ENCODE measurements at regions not wholly inside any gene's neighbourhood (a gene's known extent, or its start where the extent isn't known, plus 50 kb on each side); places are given as distances from the start of the nearest gene placed in this dataset.

DNA sequence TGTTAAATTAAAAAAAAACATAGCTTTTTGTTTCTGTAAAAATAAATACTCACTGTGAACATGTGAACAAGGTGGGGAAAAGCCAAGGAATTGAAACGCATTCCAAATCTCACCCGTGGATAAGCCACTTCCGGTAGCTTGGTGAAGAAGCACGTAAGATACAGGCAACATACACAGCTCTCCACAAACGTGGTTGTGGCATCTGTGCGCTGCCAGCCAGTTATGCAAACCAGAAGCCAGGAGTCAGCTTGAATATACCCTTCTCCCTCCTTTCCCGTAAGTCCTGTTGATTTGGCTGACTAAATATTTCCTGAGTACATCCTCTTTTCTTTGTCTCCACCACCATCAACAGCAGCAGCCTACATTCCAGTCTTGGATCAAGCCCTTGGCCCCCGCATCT, 486.2 kb downstream of the VRK1 start:
- DNase-seq = no peak

DNA sequence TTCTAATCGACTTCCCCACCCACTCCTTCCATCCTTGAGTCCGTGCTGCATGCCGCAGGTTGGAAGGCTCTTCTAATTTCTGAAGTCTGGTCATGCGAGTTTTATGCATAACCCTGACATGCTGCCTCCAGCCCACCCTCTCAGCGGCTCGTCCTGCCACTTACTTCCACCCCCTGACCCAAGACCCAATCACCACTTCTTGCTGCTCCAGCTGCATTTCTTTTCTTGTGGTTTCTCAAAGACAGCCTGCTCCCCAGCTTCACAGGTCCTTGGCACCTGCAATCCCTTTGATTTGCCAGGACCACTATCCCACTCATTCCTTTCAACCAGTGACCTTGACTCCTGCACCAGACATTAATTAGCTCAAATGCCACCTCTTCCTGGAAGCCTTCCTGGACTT, 486.7 kb downstream of the VRK1 start:
- no peak for DNase-seq
- WGBS = 80% methylated on average over 6 of the region's 6 CpGs
- ATAC-seq = no peak
- Histone ChIP-seq H3K27ac (ENCODE audit: low read length) (no peak overlapping the region), H3K27me3 (ENCODE audit: control insufficient read depth, insufficient read depth) (peaks cover 2% of the 10 kb centered on the region), H3K4me3 (ENCODE audit: low read length) (no peak overlapping the region), H3K4me1 (ENCODE audit: control insufficient read depth, insufficient read depth, low read length) (no peaks in the 10 kb centered on the region), H3K9me3 (ENCODE audit: control insufficient read depth, low read length) (no peaks in the 10 kb centered on the region)
- intact Hi-C loops (cut with DNase I) = no loop called here

More for the DNA sequence above, 486.2 kb downstream of the VRK1 start:
- WGBS = 59% methylated on average over 8 of the region's 8 CpGs
- Histone ChIP-seq H3K9me3 (ENCODE audit: control insufficient read depth, low read length) (no peaks in the 10 kb centered on the region), H3K27me3 (ENCODE audit: control insufficient read depth, insufficient read depth) (peaks cover under 1% of the 10 kb centered on the region), H3K4me3 (ENCODE audit: low read length) (no peak overlapping the region), H3K27ac (ENCODE audit: low read length) (no peak overlapping the region), H3K4me1 (ENCODE audit: control insufficient read depth, insufficient read depth, low read length) (no peaks in the 10 kb centered on the region)
- ATAC-seq = no peak
- intact Hi-C loops (cut with DNase I) = no loop called here

DNA sequence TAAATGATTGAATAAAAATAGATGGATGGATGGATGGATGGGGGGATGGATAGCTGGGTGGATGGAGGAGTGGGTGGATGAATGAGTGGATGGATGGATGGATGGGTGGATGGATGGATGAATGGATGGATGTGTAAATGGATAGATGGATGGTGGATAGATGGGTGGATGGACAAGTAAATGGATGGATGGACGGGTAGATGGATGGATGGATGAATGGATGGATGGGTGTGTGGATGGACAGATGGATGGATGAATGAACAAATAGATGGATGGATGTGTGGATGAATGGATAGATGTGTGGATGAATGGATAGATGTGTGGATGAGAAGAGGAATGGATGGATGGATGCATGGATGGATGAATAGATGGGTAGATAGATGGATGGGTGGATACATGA, 490.8 kb downstream of the VRK1 start:
- peaks cover 2% of the 10 kb centered on the region for H3K27me3 ChIP-seq (ENCODE audit: control insufficient read depth, insufficient read depth)
- DNase-seq (no peak), ATAC-seq (no peak)
- H3K27ac ChIP-seq (ENCODE audit: low read length) = no peak overlapping the region
- no peaks in the 10 kb centered on the region for H3K4me1 ChIP-seq (ENCODE audit: control insufficient read depth, insufficient read depth, low read length)
- no peak overlapping the region for H3K4me3 ChIP-seq (ENCODE audit: low read length)
- no peaks in the 10 kb centered on the region for H3K9me3 ChIP-seq (ENCODE audit: control insufficient read depth, low read length)
- 67% methylated on average over 1 of the region's 1 CpG for WGBS
- intact Hi-C loops (cut with DNase I) = no loop called here

DNA sequence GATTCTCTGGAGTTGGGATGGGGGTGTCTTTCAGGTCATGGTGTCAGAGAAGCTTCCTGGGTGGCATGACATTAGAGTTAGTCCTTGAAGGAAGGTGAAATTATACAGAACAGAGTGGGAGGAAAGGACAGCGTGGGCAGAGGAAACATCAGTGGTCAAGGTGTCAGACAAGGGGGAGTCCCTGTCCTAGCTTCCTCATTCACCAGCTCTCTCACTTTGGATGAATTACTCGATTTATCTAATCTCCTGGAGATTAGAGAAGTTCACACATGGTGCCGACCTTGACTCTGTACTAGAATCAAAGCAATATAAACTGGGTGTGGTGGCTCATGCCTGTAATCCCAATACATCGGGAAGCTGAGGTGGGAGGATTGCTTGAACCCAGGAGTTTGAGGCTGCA, 492.9 kb downstream of the VRK1 start:
- no peak for ATAC-seq
- WGBS = 37% methylated on average over 4 of the region's 4 CpGs
- no peak overlapping the region for H3K27ac ChIP-seq (ENCODE audit: low read length)

DNA sequence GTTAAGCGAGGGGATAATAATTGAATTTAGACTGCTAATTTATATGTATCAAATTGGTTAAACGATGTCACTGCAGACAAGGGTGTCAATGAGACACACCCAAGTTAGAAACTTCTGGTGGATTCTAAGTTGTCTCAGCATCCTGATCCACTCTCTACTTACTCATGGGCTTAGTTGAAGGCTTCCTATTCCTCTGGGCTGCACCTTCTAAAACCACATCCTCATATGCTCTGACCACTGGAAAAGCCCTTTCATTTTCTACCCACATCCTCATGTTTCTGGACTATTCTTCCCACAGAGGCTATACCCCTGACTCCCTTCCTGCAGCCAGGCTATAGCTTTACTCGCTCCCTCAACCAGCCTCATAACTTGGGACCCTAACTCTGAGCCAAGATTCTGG, 493.8 kb downstream of the VRK1 start:
- Histone ChIP-seq H3K27me3 (ENCODE audit: control insufficient read depth, insufficient read depth) (peaks cover 2% of the 10 kb centered on the region), H3K27ac (ENCODE audit: low read length) (no peak overlapping the region), H3K4me1 (ENCODE audit: control insufficient read depth, insufficient read depth, low read length) (no peaks in the 10 kb centered on the region), H3K4me3 (ENCODE audit: low read length) (no peak overlapping the region), H3K9me3 (ENCODE audit: control insufficient read depth, low read length) (no peaks in the 10 kb centered on the region)
- intact Hi-C loops (cut with DNase I) = no loop called here
- WGBS = 77% methylated on average over 3 of the region's 3 CpGs
- ATAC-seq = no peak
- DNase-seq = no peak

More for the DNA sequence above, 492.9 kb downstream of the VRK1 start:
- no peak for DNase-seq
- Histone ChIP-seq H3K4me1 (ENCODE audit: control insufficient read depth, insufficient read depth, low read length) (no peaks in the 10 kb centered on the region), H3K4me3 (ENCODE audit: low read length) (no peak overlapping the region), H3K27me3 (ENCODE audit: control insufficient read depth, insufficient read depth) (peaks cover 2% of the 10 kb centered on the region), H3K9me3 (ENCODE audit: control insufficient read depth, low read length) (no peaks in the 10 kb centered on the region)
- intact Hi-C loops (cut with DNase I) = no loop called here

DNA sequence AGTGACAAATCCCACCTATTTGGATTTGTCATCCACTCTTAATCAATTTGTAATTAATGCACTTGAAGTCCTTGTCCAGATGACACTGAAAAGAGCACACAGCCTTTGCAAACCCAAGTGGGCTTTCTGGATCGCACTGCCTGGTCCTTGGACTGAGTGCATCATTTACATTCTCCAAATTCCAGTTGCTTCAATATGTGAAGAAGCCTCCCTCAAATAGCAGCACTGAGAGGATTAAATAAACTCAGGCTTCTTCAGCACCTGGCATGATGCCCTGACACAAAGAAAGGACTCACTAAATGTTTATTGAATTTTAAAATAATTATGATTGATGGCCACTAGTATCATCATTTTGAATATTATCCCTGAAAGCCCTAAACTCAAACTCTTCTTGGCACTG, 496.5 kb downstream of the VRK1 start:
- Histone ChIP-seq H3K4me3 (ENCODE audit: low read length) (no peak overlapping the region), H3K27me3 (ENCODE audit: control insufficient read depth, insufficient read depth) (no peaks in the 10 kb centered on the region), H3K9me3 (ENCODE audit: control insufficient read depth, low read length) (no peaks in the 10 kb centered on the region), H3K4me1 (ENCODE audit: control insufficient read depth, insufficient read depth, low read length) (no peaks in the 10 kb centered on the region), H3K27ac (ENCODE audit: low read length) (no peak overlapping the region)
- DNase-seq (no peak), ATAC-seq (no peak)
- WGBS = 28% methylated on average over 1 of the region's 1 CpG
- intact Hi-C loops (cut with DNase I) = no loop called here

DNA sequence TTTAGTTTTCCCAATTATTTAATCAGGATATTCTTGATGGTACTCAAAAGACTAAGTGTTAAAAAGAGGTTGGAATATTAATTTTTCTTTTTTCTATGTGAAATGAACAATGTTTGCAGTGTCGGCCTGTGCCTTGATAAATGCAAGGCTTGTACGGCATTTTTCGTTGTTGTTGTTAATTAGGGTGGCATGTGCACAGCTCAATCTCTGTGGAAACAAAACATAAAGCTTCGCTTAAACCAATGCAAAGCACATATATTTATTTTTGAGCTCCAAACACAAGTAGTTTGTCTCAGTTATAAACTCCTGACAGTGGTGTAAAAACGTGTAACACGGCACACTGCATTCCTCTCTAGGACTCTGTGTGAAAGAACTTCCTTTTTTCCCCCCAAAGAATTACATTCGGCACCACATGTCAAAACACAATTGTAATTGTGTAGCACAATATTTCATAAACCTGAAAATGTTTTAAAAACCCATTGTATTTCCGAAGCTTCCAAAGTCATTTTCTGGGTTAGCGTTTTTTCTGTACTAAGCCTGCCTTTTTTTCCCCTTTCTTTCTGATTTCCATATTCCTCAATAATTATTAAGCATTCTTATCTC, 498.0 kb downstream of the VRK1 start:
- H3K27me3 ChIP-seq (ENCODE audit: control insufficient read depth, insufficient read depth) = no peaks in the 10 kb centered on the region
- no peak for ATAC-seq
- no peaks in the 10 kb centered on the region for H3K9me3 ChIP-seq (ENCODE audit: control insufficient read depth, low read length)
- H3K4me1 ChIP-seq (ENCODE audit: control insufficient read depth, insufficient read depth, low read length) = no peaks in the 10 kb centered on the region
- no peak for DNase-seq
- WGBS = 71% methylated on average over 9 of the region's 9 CpGs
- H3K27ac ChIP-seq (ENCODE audit: low read length) = no peak overlapping the region
- no peak overlapping the region for H3K4me3 ChIP-seq (ENCODE audit: low read length)
- intact Hi-C loops (cut with DNase I) = no loop called here

DNA sequence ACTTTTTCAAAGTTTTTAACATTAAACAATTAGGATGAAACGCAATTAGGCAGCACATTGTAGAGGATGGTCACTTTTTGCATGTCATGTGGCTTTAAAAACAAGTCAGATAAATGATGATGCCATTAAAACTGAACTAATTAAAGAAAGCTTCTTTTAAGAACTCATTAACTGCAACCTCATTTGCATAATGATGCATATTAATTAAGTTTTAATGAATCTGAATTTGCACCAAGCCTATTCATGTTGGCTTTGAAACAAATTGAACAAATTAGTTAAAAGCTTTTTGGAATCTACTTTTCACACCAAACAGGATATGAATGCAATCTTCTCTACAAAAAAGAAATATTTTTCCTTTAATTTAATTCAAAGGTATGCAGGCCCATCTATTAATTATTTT, 499.0 kb downstream of the VRK1 start:
- intact Hi-C loops (cut with DNase I) = no loop called here

DNA sequence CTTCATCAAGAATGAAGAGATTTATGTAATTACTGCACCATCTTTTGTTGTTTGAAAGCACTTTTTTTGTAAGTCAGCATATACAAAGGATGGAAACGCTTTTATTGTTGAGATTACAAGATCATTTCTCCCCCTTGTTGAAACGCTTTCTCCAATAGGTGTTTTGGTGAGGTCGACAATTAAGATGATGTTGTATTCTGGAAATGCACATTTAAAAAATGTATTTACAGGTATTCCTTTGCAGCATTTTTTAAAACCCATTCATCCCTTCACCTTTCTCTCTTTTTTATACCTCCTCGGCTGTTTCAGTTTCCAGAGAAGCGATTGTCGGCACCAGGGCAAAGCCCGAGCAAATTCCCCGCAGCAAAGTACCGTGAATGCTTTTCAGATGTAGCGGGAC, 499.9 kb downstream of the VRK1 start:
- no peaks in the 10 kb centered on the region for H3K9me3 ChIP-seq (ENCODE audit: control insufficient read depth, low read length)
- H3K27me3 ChIP-seq (ENCODE audit: control insufficient read depth, insufficient read depth) = no peaks in the 10 kb centered on the region
- H3K4me3 ChIP-seq (ENCODE audit: low read length) = no peak overlapping the region
- H3K27ac ChIP-seq (ENCODE audit: low read length) = no peak overlapping the region
- 85% methylated on average over 10 of the region's 10 CpGs for WGBS
- DNase-seq (no peak), ATAC-seq (no peak)
- intact Hi-C loops (cut with DNase I) = no loop called here
- no peaks in the 10 kb centered on the region for H3K4me1 ChIP-seq (ENCODE audit: control insufficient read depth, insufficient read depth, low read length)

More for the DNA sequence above, 499.0 kb downstream of the VRK1 start:
- Histone ChIP-seq H3K27me3 (ENCODE audit: control insufficient read depth, insufficient read depth) (no peaks in the 10 kb centered on the region), H3K27ac (ENCODE audit: low read length) (no peak overlapping the region), H3K9me3 (ENCODE audit: control insufficient read depth, low read length) (no peaks in the 10 kb centered on the region), H3K4me1 (ENCODE audit: control insufficient read depth, insufficient read depth, low read length) (no peaks in the 10 kb centered on the region), H3K4me3 (ENCODE audit: low read length) (no peak overlapping the region)
- 94% methylated on average over 1 of the region's 1 CpG for WGBS
- no peak for ATAC-seq
- no peak for DNase-seq

DNA sequence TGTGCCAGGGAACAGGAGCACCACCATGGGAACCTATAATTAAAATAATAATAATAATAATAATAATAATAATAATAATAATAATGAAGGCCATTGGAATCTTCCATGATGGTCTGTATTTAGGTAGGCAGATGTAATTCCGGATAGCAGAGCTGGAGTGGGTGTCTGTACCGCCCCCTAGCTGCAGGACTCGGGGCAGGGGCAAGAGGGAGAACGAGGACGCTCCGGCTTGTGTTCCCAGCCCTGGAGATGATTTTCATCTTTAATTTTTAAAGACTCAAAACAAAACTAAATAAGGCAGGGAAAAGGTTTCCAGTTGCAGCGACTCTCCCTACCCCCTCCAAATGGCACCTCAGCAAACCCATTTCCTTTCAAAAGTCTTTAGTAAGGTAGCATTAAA, 501.1 kb downstream of the VRK1 start:
- H3K9me3 ChIP-seq (ENCODE audit: control insufficient read depth, low read length) = no peaks in the 10 kb centered on the region
- ATAC-seq = no peak
- H3K27me3 ChIP-seq (ENCODE audit: control insufficient read depth, insufficient read depth) = no peaks in the 10 kb centered on the region
- intact Hi-C loops (cut with DNase I) = no loop called here
- no peak overlapping the region for H3K4me3 ChIP-seq (ENCODE audit: low read length)
- no peaks in the 10 kb centered on the region for H3K4me1 ChIP-seq (ENCODE audit: control insufficient read depth, insufficient read depth, low read length)
- no peak overlapping the region for H3K27ac ChIP-seq (ENCODE audit: low read length)
- 55% methylated on average over 7 of the region's 7 CpGs for WGBS
- no peak for DNase-seq

DNA sequence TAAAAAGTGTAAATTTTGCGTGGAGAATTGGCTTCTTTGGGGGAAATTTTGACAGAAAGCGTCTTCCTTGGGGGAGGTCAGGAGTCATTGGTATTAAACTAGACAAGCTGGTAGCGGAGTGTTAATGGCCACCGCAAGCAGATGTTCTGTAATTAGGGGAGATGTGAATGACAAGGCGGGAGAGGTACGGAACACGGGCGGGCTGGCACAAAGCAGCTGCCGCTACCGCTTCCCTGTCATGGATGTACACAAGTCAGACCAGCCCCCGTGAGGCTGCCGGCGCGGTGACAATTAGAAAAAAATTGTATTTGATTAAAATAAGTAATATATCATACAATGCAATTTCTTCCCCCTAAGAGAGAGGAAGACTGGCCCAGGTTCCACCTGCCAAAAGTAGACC, 501.6 kb downstream of the VRK1 start:
- ATAC-seq = no peak
- no peak overlapping the region for H3K27ac ChIP-seq (ENCODE audit: low read length)
- H3K4me3 ChIP-seq (ENCODE audit: low read length) = no peak overlapping the region
- DNase-seq = peak in 1 of 3 donors; percentile 46
- no peaks in the 10 kb centered on the region for H3K9me3 ChIP-seq (ENCODE audit: control insufficient read depth, low read length)
- no peaks in the 10 kb centered on the region for H3K4me1 ChIP-seq (ENCODE audit: control insufficient read depth, insufficient read depth, low read length)
- intact Hi-C loops (cut with DNase I) = no loop called here
- H3K27me3 ChIP-seq (ENCODE audit: control insufficient read depth, insufficient read depth) = no peaks in the 10 kb centered on the region
- WGBS = 90% methylated on average over 14 of the region's 14 CpGs

DNA sequence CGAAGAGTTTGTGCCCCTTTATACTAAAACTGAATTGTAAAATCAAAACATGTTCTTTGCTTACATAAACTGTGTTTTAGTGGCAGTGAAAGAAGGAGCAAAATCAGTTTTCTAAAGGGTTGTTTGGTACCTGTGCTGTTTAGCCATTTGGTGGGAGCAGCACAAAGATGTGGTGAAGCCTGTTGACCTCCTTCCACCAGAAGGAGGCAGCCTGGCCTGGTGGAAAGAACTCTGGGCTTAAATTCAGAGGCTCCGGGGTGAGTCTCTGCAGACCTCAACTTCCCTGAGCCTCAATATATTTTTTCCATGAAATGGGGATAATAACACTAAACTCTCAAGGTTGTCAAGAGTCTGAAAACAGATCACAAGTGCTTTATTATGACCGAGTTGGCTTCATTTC, 502.5 kb downstream of the VRK1 start:
- ATAC-seq = no peak
- no peak for DNase-seq
- intact Hi-C loops (cut with DNase I) = no loop called here
- no peaks in the 10 kb centered on the region for H3K27me3 ChIP-seq (ENCODE audit: control insufficient read depth, insufficient read depth)
- H3K9me3 ChIP-seq (ENCODE audit: control insufficient read depth, low read length) = no peaks in the 10 kb centered on the region
- 61% methylated on average over 3 of the region's 3 CpGs for WGBS
- no peak overlapping the region for H3K27ac ChIP-seq (ENCODE audit: low read length)
- H3K4me3 ChIP-seq (ENCODE audit: low read length) = no peak overlapping the region
- no peaks in the 10 kb centered on the region for H3K4me1 ChIP-seq (ENCODE audit: control insufficient read depth, insufficient read depth, low read length)
